Activated CD4-positive, alpha-beta T cell treated with anti-CD3 and anti-CD28 coated beads, Interleukin-2, amount 50 U/mL, for 16 hours (primary cell): ENCODE measurements at regions not wholly inside any gene's neighbourhood (a gene's known extent, or its start where the extent isn't known, plus 50 kb on each side); places are given as distances from the start of the nearest gene placed in this dataset.

Experiments used
- DNase-seq: peaks from one replicate; pipeline ENCODE4 v3.0.0-alpha.2; 2020

DNA sequence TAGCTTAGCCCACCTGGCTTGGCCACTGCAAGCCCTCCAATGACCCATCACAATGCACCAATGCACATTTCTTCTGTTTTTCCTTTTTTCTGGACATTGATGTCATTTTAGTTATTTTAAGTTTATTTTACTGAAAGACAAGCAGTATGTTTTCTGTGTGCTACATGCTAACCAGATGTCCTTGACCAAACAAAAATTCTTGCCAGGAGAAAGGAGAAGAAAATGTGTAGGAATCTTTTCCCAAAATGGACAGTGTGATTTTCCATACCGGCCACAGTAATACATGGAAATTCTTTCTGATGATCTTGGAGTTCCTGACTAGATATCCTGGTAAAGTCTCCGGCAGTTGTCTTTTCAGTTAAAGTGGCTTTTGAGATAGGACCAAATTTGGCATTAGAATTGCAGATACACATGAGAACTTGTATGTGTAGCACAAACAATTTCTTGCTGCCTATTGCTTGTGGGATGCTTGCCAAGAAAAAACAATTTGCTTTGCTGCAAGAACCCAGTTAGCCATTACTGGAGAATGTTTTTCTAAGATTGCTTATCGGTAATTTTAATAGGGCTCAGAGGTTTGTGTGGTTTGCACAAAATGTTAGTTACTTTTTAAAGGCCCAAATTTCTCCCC, 696.5 kb upstream of the CITED2 start:
- DNase-seq: no peak

DNA sequence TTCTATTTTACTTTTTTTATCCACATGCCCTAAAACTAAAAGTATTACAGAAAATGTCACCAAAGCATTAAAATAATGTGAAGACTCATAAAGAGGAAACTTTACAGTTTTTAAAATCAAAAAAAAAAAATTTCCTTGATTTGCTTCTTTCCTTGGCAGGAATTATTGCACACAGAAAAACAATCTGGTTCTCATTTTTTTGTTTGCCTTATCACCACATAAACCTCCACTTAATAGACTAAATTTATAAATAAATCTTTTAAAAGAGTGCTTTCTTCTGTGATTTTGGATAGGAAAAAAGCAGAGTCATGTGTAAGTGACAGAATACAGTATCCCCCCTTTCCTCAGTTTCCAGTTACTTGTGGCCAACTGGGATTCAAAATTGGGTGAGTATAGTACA, 695.1 kb upstream of the CITED2 start:
- DNase-seq: no peak

DNA sequence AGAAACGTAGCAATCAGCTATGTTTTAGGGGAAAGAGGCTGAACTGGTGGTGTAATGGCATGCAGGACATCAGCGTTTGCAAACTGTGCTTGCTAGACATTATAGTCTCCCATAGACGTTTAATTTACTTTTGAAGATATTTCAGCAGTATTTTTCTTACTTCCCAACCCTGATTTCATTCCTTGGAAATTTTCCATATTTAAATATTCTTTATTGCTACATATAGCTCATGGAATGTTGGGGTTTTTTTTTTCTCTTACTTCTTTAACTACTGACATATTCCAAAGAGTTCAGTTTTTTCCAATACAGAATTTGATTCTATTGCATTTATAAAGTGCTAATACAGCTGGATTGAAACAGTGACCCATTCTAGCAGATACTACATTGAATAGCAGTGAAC, 694.4 kb upstream of the CITED2 start:
- DNase-seq: no peak

DNA sequence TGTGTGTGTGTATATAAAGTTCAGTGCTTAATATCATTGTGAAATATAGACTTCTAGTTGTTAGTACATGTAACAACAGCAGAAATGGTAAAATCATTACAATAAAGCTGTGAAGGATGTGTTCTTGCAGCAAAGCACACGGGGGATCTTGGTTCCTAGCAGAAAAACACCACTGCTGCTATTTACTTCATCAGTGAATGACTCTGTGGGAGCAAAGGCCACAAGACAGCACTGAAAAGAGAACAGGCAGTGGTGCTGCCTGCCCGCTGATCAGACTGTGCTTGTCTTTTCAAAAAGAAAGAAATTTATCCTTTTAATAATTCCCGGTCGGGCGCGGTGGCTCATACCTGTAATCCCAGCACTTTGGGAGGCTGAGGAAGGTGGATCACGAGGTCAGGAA, 689.9 kb upstream of the CITED2 start:
- no peak for DNase-seq

DNA sequence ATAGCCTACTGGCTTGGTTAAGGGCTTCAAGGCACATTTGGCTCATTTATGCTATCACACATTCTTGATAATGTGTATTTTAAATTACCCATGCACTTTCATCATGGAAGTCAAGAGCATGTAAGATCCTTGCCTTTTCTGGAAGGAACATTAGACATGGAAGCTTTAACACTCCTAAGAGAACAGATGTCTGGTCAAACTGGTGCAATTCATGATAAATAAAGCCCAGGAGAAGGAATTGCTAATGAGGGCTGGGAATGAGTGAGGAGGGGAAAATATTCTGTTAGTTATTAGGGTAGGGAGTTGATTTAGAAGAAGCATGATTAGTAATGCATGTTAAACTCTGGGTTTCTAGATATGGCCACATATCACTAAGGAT, 688.6 kb upstream of the CITED2 start:
- DNase-seq: no peak

DNA sequence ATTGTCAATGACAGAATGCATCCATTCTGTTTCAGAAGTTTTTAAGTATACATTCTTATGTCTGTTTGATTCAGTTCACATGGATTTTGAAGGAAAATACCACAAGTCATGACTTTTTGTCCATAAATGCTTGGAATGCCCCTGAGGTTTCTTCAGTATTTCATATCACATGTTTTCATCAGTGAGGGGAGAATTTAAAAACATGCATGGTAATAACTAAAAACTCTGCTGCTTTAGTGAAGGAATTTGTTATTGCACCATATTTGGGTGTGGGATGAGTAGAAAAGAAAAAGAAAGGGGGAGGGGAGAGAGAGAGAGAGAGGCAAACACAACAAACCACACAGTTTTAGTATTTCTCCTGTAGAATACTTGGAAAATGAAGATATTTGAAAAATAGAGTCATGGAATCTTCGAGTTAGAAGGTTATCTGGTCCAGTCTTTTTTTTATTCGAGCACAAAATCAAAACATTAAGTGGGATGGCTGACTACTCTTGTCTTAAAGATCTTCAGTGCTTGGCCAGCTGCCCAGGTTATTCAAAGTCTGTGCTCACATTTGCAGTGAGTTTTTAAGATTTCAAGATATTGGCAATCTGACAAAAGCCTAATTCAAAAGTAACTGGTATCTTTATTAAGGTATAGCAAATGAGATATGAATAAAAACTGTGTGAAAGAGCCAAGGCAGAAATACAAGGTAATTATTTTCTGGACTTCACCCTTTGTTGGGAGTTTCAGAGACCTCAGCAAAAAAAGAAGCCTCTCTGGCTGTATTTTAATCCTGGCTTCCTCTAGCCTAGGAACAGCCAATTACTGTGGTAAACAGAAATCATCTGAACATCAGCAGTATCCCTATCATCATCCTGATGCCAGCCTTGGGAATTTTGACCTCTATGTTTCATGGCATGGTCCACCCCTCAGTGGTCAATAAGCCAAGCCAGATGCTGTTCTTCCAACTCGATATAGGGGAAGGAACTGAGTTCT, 687.9 kb upstream of the CITED2 start:
- DNase-seq: no peak

DNA sequence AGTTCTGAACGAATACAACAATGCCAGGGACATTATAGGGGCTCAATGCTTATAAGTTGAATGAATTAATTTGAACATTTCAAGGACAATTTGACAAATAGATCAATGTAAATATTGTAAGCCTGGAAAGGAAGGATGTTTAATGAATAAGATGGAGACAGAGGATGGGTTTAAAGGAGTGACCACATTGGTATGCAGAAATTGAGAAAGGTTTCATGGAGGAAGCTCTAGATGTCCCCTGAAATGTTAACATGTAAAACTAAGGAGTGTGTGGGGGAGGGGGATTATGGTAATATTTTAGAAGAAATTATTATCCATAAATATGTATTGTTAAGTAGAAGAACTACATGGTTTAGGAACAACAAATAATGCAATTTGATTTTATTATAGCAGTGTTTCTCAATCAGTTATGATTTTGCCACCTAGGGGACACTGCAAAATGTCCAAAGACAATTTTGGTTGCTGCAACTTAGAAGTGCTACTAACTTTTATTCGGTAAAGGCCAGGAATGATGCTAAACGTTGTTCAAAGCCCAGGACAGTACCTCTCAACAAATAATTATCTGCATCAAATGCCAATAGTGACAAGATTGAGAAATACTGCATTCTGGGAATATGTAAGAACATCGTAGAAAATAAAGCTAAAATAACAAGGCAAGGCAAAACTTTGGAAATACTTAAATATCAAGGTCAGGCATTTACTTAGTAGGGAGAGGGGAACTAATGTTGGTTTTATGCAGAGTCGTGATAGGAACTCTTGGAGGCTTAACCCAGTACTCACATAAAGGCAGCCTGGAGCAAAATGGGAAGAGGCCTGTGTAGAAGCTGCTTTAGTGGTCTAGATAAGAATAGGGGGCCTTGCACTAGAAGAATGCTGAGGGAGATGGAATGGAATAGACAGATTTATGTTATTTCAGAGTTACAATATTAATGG, 686.9 kb upstream of the CITED2 start:
- no peak for DNase-seq

DNA sequence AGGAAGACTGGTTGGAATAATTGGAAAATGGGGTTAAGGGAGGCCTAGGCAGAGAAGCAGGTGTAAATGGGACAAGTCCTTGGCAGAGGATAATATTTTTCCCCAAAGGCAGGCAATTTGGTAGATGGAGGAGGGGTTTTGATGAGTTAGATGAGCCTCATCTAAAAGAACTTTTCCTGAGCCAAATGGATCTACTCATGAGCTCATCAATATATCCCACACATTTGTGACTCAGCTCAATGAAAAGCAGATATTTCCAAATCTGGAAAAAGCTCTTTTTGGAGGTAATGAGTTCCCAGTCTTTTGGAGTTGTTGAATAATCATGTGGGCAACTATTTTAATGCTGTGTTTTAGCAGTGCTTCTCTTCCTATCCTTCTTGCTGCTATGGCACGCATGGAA, 685.5 kb upstream of the CITED2 start:
- DNase-seq: no peak

DNA sequence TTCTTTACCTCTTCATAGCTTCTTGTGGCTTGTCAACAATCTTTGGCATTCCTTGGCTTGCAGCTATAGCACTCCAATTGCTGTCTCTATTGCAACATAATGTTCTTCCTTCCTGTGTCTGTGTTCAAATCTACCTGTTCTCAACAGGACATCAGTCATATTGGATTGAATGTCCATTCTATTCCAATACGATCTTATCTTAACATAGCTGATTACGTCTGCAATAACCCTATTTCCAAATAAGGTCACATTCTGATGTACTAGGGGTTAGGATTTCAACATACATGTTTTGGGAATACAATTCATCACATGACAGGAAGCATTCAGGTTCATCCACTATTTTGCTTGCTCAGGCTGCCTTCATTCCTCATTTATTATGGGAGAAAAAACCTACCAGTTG, 684.4 kb upstream of the CITED2 start:
- no peak for DNase-seq

DNA sequence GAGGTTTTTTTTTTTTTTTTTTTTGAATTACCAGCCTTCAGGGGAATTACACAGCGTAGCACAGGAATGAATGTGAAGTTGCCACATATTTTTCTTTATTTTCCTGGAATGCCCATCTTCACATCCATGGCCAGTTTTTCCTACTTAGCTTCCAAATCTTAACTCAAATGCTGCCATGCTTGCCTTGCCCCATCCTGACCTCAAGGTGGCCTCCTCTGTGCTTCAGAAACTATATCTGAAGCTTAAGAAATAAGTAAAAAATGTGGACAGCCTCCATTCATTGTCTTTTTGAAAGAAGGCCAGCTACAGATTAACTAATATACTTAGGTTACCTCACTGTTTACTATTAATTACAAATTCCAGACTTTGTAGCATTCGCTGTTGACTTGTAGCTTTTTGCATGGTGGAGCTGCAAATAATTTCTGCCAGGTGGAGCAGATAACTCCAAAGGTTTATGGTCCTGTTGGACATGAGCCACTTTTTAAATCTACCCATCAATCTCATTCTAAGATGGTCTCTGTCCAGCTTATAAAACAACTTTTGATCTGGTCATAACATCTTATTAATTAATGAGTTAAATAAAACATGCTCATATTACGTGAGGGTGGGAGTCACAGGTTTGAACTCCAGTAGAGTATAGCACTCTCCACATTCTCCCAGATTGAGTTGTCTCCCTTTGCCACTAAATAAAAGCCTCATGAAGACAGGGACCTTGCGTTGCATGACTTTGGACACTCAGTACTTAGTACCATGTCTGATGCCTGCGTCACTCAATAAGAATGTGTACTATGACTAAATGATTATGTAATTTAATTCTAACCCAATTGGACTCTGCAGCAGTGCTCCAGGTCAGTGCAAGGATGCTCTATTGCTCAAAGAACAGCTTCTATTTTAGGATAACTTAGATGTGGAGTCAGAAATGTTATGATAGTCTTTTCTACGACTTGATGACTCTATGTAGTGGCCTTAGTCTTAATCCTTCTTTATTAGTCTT, 678.6 kb upstream of the CITED2 start:
- DNase-seq: no peak

DNA sequence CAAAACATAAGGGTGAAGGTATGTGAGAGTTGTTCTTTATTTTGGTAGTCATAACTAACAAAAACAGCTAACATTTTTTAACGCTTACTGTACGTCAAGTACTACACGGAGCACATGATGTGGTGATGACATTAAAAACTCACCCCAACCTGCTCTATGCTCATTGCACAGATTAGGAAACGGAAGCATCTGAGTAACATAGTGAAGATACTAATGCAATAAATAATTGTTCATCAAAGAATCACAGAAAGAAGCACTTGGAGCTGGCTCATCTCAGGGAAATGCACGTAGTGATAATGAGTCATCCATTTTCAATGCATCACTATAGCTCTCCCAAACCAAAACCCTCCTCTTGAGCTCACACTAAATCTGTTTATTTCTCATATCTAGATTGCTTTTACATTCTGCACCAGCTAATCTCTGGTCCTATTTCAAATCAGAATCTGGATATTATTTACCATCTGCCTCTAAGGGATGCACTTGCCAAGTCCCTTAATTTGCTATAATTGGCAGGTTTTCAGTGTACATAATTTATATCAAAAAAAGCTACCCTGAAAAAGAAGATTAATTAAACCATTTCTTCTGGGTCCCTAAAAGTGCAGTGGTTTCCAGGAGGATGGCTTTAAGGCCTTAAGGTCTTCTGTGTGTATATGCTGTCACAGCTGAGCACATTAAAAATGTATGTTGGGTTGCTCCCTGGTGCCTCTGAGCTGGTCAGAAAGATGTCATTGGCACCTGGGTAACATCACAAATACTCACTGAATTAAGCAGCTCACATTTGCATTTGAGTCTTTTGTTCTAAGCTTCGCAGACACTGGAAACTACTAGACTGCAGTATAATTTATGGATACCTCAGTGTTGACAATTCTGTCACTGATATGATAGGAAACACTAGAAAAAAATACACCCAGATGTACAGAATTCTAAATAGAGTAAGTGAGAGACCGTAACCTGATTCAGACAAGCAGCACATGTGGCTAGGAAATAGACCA, 677.4 kb upstream of the CITED2 start:
- peak; percentile 11 for DNase-seq

DNA sequence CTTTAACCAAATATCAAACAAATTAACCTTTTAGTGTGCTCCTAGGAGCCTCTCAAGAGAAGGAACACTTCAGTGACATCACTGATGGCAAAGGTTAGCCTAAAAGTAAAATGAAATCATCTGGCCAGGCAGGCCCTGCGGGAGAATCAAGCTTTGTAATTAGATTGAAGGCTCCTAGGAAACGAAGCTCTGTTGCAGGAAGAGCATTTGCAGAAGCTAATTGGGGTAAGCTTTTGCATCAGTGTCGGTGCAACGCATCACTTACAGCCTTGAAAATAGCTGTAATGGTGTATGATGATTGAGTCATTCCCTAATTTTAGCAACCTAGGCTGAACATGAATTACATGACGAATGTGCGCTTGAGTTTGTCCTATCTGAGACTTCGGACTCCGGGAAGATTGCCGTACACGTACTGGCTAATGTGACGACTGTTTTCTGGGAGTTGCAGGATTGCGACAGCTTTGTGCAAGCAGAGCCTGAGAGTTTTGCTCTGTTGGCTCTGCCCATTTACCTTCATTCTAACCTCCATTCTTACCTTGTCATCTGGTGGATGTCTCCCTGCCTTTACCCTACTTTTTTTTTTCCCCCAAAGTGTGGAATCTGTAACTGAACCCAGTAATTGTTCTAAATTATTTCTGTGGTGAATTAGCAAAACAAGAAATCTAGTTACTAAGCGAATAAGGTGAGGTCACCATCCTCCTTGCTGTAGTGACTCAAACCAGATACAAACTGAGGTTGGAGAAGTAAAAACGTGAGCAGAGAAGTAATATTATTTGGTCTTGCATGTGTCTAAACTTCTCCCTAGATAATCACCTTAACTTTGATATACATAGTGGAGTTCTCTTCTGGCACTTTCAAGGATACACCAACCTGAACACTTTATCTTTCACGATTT, 675.9 kb upstream of the CITED2 start:
- DNase-seq: no peak

DNA sequence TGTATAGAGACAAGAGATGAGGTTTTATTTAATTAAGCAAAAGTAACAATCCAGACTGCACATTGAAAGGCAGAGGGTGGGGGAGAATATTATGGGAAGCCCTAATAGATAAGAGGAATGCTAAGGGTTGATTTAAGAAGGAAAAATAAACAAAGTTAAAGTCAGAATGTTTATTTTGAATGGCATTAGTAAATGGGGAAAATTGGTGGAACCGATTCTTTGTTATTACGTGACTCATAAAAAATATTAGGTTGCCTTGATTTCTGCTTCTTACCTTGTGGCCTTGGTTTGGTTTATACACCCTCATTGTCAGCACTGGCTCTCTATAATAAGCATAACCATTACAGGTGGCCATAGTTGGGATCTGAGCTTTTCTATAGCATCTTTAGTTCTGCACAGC, 674.8 kb upstream of the CITED2 start:
- DNase-seq: no peak

DNA sequence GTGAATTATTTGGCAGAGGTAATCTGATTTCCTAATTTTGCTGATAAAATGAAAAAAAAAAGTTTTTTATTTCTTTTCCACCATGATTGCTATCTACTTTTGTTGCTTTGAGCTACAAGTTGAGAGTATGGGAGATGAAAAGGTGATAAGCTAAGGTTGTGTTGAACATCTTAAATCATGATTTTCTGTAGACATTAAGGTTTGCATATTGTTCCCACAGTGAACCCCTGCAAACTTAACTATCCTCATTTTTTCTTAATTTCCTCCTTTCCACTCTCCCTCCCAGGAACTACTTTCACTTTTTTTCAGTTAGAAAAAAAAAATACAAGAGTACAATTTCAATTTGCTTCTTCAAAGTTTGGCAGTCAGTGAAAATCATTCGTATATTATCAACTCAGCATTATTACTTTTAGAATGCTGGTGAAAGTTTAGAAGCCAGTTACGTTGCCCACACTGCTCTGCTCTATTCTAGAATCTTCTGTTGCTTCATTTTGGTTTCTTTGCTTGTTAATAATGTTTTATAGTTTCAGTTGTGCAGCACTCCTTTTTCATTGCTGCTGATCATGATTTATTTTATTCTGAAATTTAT, 673.8 kb upstream of the CITED2 start:
- DNase-seq: no peak

DNA sequence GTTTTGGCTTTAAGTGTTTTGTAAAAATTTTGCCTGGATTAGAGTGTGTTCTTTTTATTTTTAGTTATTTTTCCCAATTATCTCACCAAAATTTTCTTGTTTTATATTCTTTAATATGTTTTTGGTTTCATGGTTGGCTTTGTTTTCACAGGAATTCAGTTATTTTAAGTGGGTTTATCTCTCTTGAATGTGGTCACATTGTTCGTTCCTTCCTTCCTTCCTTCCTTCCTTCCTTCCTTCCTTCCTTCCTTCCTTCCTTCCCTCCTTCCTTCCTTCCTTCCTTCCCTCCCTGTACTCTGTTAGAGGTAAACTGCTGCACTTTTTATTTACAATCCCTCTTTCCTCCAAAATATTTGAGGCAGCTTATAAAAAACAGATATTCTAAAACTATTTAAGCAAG, 672.9 kb upstream of the CITED2 start:
- DNase-seq: no peak

DNA sequence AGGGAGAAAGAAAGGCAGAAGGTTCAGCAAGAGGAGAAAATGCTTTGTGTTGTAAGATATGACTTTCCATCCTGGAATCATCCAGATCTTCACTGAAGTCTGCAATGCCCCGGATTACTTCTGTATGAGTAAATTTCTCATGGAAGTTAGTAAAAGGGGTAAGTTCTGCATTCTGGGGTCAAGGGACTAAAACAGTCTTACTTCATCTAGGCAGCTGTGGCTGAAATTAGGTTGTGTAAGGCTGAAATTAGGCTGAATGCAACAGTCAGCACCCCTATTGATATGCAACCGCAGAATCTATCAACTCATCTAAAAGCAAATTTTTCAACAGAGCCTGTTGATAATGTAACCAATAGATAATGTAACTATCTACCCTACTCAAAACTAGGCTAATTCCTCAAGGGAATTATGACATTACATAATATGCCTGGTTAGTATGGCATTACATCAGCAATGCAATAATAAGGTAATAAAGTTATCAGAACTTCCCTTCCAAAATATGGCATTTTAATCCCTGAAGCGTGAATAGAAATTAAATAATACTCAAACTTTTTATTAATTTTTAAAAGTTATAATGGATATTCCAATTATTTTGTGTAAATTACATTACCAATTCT, 671.7 kb upstream of the CITED2 start:
- DNase-seq: no peak

DNA sequence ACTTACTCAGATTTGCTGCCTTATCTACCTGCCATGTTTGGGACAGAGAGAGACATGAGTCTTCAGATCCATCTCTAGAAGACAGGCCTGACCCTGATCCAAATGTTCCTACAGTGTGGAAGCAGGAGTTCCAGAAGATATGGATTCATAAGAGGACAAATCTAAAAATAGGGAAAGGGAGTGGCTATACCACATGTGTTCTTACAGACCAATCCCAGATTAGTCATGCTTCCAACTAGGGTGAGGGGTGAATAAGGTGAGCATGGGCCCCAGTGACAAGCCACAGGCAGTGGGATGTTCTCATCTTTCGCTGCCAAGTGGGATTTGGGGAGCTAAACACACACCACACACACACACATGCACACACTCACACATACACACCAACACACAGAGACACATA, 670.7 kb upstream of the CITED2 start:
- no peak for DNase-seq

DNA sequence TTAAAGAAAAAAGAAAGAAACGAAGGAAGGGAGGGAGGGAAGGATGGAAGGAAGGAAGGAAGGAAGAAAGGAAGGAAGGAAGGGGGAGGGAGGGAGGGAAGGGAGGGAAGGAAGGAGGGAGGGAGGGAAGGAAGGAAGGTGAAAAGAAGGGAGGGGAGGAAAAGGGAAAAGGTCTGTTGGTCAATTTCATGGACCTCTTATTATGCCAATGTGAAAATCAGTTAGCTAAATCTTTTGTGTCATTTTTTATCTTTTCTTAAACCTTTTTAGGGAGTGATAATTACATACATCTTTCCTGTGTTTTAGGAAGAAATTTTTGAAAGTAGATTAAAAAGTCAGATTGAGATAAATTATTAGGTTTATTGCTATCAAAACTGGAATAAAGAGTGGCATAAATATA, 670.2 kb upstream of the CITED2 start:
- DNase-seq: no peak
